ENCODE measurements at regions not wholly inside any gene's neighbourhood (a gene's known extent, or its start where the extent isn't known, plus 50 kb on each side); places are given as distances from the start of the nearest gene placed in this dataset.

GRCh38 chr2:186294248-186294888, 191.7 kb upstream of the ZC3H15 start:
- TF ChIP-seq POLR2A (IDR thresholded peaks at IDR 0.05) (no peak), CTCF (IDR thresholded peaks at IDR 0.05) (no peak)
